Posterior cingulate gyrus (tissue), 11 donors: ENCODE measurements at regions not wholly inside any gene's neighbourhood (a gene's known extent, or its start where the extent isn't known, plus 50 kb on each side); places are given as distances from the start of the nearest gene placed in this dataset.
A peak's percentile ranks its signal among the peaks of the same experiment; 100 is the strongest.

Experiments used
- DNase-seq, 10 donors: peaks; one replicate each; pipeline versions ENCODE4 v3.0.0 to v3.0.0-alpha.2; 2020 to 2021; ENCODE audit warnings: mixed read lengths in 3 of 10
- intact Hi-C: fragments of 100-400 bp; cut with DNase I; formaldehyde crosslinking; loops from one replicate; pipeline ENCODE4 v1.15.1; 2023

GRCh38 chr9:81490605-81491331 lies 198.6 kb downstream of the TLE1 start:
- intact Hi-C loops = no loop called here
- DNase-seq = no peak

GRCh38 chr9:81489046-81489445 lies 200.3 kb downstream of the TLE1 start:
- no peak for DNase-seq
- intact Hi-C loops = no loop called here

GRCh38 chr9:81480828-81481604 lies 208.3 kb downstream of the TLE1 start:
- intact Hi-C loops = no loop called here
- DNase-seq = no peak

GRCh38 chr9:81479573-81479972 lies 209.8 kb downstream of the TLE1 start:
- DNase-seq = no peak
- intact Hi-C loops = no loop called here

GRCh38 chr9:81477669-81478068 lies 211.7 kb downstream of the TLE1 start:
- intact Hi-C loops = no loop called here
- no peak for DNase-seq

- no peak for DNase-seq
- intact Hi-C loops = no loop called here
Measured at GRCh38 chr9:81476813-81477490, 212.4 kb downstream of the TLE1 start.

- no peak for DNase-seq
Measured at GRCh38 chr9:81474792-81475191, 214.6 kb downstream of the TLE1 start.

GRCh38 chr9:81474125-81474524 lies 215.2 kb downstream of the TLE1 start:
- DNase-seq = no peak
- intact Hi-C loops = no loop called here

More at GRCh38 chr9:81474792-81475191, 214.6 kb downstream of the TLE1 start:
- intact Hi-C loops = no loop called here

GRCh38 chr9:81473708-81474107 lies 215.6 kb downstream of the TLE1 start:
- no peak for DNase-seq
- intact Hi-C loops = no loop called here

GRCh38 chr9:81473206-81473605 lies 216.1 kb downstream of the TLE1 start:
- no peak for DNase-seq
- intact Hi-C loops = no loop called here

GRCh38 chr9:81472701-81473100 lies 216.6 kb downstream of the TLE1 start:
- intact Hi-C loops = no loop called here
- DNase-seq = peak; percentile 18 to 96 (median 77)

GRCh38 chr9:81470864-81471263 lies 218.5 kb downstream of the TLE1 start:
- intact Hi-C loops = no loop called here
- DNase-seq = no peak

GRCh38 chr9:81468084-81468595 lies 221.2 kb downstream of the TLE1 start:
- intact Hi-C loops = no loop called here
- no peak for DNase-seq

GRCh38 chr9:81466981-81467380 lies 222.4 kb downstream of the TLE1 start:
- intact Hi-C loops = no loop called here
- DNase-seq = no peak

GRCh38 chr9:81465468-81466011 lies 223.8 kb downstream of the TLE1 start:
- intact Hi-C loops = no loop called here

GRCh38 chr9:81462801-81463200 lies 226.5 kb downstream of the TLE1 start:
- intact Hi-C loops = no loop called here
- DNase-seq = no peak

More at GRCh38 chr9:81465468-81466011, 223.8 kb downstream of the TLE1 start:
- DNase-seq = no peak

GRCh38 chr9:81461196-81461595 lies 228.2 kb downstream of the TLE1 start:
- intact Hi-C loops = no loop called here

GRCh38 chr9:81460693-81461092 lies 228.7 kb downstream of the TLE1 start:
- no peak for DNase-seq
- intact Hi-C loops = no loop called here

More at GRCh38 chr9:81461196-81461595, 228.2 kb downstream of the TLE1 start:
- DNase-seq = no peak

GRCh38 chr9:81459591-81459990 lies 229.8 kb downstream of the TLE1 start:
- DNase-seq = no peak
- intact Hi-C loops = no loop called here

- no peak for DNase-seq
- intact Hi-C loops = no loop called here
Measured at GRCh38 chr9:81456431-81457006, 232.8 kb downstream of the TLE1 start.
